GM21515 (cell line): ENCODE measurements at regions not wholly inside any gene's neighbourhood (a gene's known extent, or its start where the extent isn't known, plus 50 kb on each side); places are given as distances from the start of the nearest gene placed in this dataset.

Experiments
- ATAC-seq: cut with Tn5 transposase; IDR thresholded peaks from one replicate; pipeline ENCODE4 v1.9.1; 2021; ENCODE audit not compliant: unreplicated experiment

- no peak for ATAC-seq
Observed at GRCh38 chr1:239538239-239538988, 152.0 kb downstream of the CHRM3 start.

GRCh38 chr1:239539051-239539450 lies 152.7 kb downstream of the CHRM3 start:
- ATAC-seq: no peak

GRCh38 chr1:239539812-239540211 lies 153.4 kb downstream of the CHRM3 start:
- no peak for ATAC-seq

GRCh38 chr1:239543873-239544272 lies 157.5 kb downstream of the CHRM3 start:
- no peak for ATAC-seq

- ATAC-seq: no peak
Observed at GRCh38 chr1:239545466-239545865, 159.1 kb downstream of the CHRM3 start.

- no peak for ATAC-seq
Observed at GRCh38 chr1:239547987-239548386, 161.6 kb downstream of the CHRM3 start.

- no peak for ATAC-seq
Observed at GRCh38 chr1:239550178-239550577, 163.8 kb downstream of the CHRM3 start.

- no peak for ATAC-seq
Observed at GRCh38 chr1:239555350-239555749, 169.0 kb downstream of the CHRM3 start.

GRCh38 chr1:239558559-239558958 lies 172.2 kb downstream of the CHRM3 start:
- ATAC-seq: no peak

GRCh38 chr1:239558991-239559390 lies 172.6 kb downstream of the CHRM3 start:
- ATAC-seq: no peak

- no peak for ATAC-seq
Observed at GRCh38 chr1:239560921-239561320, 174.6 kb downstream of the CHRM3 start.

GRCh38 chr1:239562095-239562494 lies 175.7 kb downstream of the CHRM3 start:
- no peak for ATAC-seq

- ATAC-seq: no peak
Observed at GRCh38 chr1:239563681-239564080, 177.3 kb downstream of the CHRM3 start.

GRCh38 chr1:239566074-239566473 lies 179.7 kb downstream of the CHRM3 start:
- ATAC-seq: no peak

- no peak for ATAC-seq
Observed at GRCh38 chr1:239570878-239571277, 184.5 kb downstream of the CHRM3 start.

GRCh38 chr1:239572183-239572582 lies 185.8 kb downstream of the CHRM3 start:
- no peak for ATAC-seq

- no peak for ATAC-seq
Observed at GRCh38 chr1:239574112-239574511, 187.7 kb downstream of the CHRM3 start.

GRCh38 chr1:239575113-239575512 lies 188.7 kb downstream of the CHRM3 start:
- no peak for ATAC-seq

- ATAC-seq: no peak
Observed at GRCh38 chr1:239583536-239583935, 197.2 kb downstream of the CHRM3 start.

GRCh38 chr1:239586128-239586527 lies 199.8 kb downstream of the CHRM3 start:
- ATAC-seq: no peak

GRCh38 chr1:239587066-239587465 lies 200.7 kb downstream of the CHRM3 start:
- no peak for ATAC-seq

- ATAC-seq: no peak
Observed at GRCh38 chr1:239587574-239588369, 201.4 kb downstream of the CHRM3 start.
